Lung (tissue), 11 donors: ENCODE measurements at regions not wholly inside any gene's neighbourhood (a gene's known extent, or its start where the extent isn't known, plus 50 kb on each side); places are given as distances from the start of the nearest gene placed in this dataset.

Source experiments
- ATAC-seq: fragments of 200-7000 bp; cut with Tn5 transposase; one replicate; pipeline ENCODE4 v1.9.1; 2020; ENCODE audit warnings: moderate number of reproducible peaks; ENCODE audit not compliant: insufficient read depth, low FRiP score
- DNase-seq, 3 donors: peaks; one replicate each; pipeline ENCODE4 v3.0.0-alpha.2; 2013 to 2017
- H3K27ac ChIP-seq, 2 donors: one replicate each; pipeline ENCODE4 v1.5.1; 2013; ENCODE audit warnings: mild to moderate bottlenecking in 2 of 2, moderate library complexity in 2 of 2, control low read depth in 1 of 2, inconsistent platforms in 1 of 2, low read depth in 1 of 2, low read length in 1 of 2
- H3K27me3 ChIP-seq, 3 donors: one replicate each; pipeline ENCODE4 v1.5.1; 2013; ENCODE audit warnings: low read length in 2 of 3; ENCODE audit not compliant: control insufficient read depth in 3 of 3, insufficient read depth in 3 of 3
- H3K36me3 ChIP-seq, 4 donors: one replicate each; pipeline ENCODE4 v1.5.1; 2013; ENCODE audit warnings: low read length in 4 of 4, mild to moderate bottlenecking in 1 of 4, moderate library complexity in 1 of 4; ENCODE audit not compliant: control insufficient read depth in 4 of 4, insufficient read depth in 4 of 4
- H3K4me1 ChIP-seq, 5 donors: one replicate each; pipeline ENCODE4 v1.5.1; 2013; ENCODE audit warnings: low read length in 5 of 5, mild to moderate bottlenecking in 2 of 5, moderate library complexity in 1 of 5; ENCODE audit not compliant: control insufficient read depth in 5 of 5, insufficient read depth in 5 of 5
- H3K4me3 ChIP-seq: one replicate; pipeline ENCODE4 v1.5.1; 2013; ENCODE audit warnings: mild to moderate bottlenecking, control low read depth, moderate library complexity
- H3K9ac ChIP-seq, 2 donors: one replicate each; pipeline ENCODE4 v1.5.1; 2013; ENCODE audit warnings: low read length in 2 of 2, control low read depth in 1 of 2; ENCODE audit not compliant: insufficient read depth in 1 of 2
- H3K9me3 ChIP-seq, 4 donors: one replicate each; pipeline ENCODE4 v1.5.1; 2013; ENCODE audit warnings: low read length in 3 of 4, mild to moderate bottlenecking in 1 of 4, moderate library complexity in 1 of 4; ENCODE audit not compliant: control insufficient read depth in 4 of 4, insufficient read depth in 3 of 4
- WGBS, 2 donors: extraction: QIAGEN DNeasy Blood & Tissue Kit; methylation state at CpG; one replicate each; pipeline ENCODE4 v1.1.7; 2013; 5-methylcytosine and 5-hydroxymethylcytosine counted together
- TF ChIP-seq, protein P1 (sequence below): IDR thresholded peaks from 2 replicates; pipeline ENCODE4 v1.5.1; 2012; ENCODE audit warnings: mild to moderate bottlenecking; ENCODE audit errors: control extremely low read depth, extremely low read depth
- donor health status: control.
- donor health status: control.
- donor health status: Bipolar disorder and iron deficiency.
- donor health status: healthy.
- donor health status: DM: yes; HTN: yes; CAD: no.

- Histone ChIP-seq H3K4me1 (no peaks in the 10 kb centered on the region), H3K36me3 (no peaks in the 10 kb centered on the region), H3K27ac (no peak overlapping the region), H3K27me3 (no peaks in the 10 kb centered on the region), H3K4me3 (no peak overlapping the region), H3K9me3 (no peaks in the 10 kb centered on the region), H3K9ac (no peak overlapping the region)
- TF ChIP-seq, protein P1, sequence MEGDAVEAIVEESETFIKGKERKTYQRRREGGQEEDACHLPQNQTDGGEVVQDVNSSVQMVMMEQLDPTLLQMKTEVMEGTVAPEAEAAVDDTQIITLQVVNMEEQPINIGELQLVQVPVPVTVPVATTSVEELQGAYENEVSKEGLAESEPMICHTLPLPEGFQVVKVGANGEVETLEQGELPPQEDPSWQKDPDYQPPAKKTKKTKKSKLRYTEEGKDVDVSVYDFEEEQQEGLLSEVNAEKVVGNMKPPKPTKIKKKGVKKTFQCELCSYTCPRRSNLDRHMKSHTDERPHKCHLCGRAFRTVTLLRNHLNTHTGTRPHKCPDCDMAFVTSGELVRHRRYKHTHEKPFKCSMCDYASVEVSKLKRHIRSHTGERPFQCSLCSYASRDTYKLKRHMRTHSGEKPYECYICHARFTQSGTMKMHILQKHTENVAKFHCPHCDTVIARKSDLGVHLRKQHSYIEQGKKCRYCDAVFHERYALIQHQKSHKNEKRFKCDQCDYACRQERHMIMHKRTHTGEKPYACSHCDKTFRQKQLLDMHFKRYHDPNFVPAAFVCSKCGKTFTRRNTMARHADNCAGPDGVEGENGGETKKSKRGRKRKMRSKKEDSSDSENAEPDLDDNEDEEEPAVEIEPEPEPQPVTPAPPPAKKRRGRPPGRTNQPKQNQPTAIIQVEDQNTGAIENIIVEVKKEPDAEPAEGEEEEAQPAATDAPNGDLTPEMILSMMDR: no peak
- ATAC-seq: no peak
- 89 to 94% methylated on average over 3 of the region's 3 CpGs for WGBS, 2 donors
- no peak for DNase-seq
These were observed 435.3 kb upstream of the FRG1 start for GRCh38 chr4:189505380-189505779.

GRCh38 chr4:189506080-189506479, 434.6 kb upstream of the FRG1 start:
- Histone ChIP-seq H3K9me3 (no peaks in the 10 kb centered on the region), H3K27ac (no peak overlapping the region), H3K27me3 (no peaks in the 10 kb centered on the region), H3K9ac (no peak overlapping the region), H3K4me1 (no peaks in the 10 kb centered on the region), H3K4me3 (no peak overlapping the region), H3K36me3 (no peaks in the 10 kb centered on the region)
- TF ChIP-seq, protein P1: no peak
- DNase-seq (no peak), ATAC-seq (no peak)
- 76 to 86% methylated on average over 10 of the region's 10 CpGs for WGBS, 2 donors

DNA sequence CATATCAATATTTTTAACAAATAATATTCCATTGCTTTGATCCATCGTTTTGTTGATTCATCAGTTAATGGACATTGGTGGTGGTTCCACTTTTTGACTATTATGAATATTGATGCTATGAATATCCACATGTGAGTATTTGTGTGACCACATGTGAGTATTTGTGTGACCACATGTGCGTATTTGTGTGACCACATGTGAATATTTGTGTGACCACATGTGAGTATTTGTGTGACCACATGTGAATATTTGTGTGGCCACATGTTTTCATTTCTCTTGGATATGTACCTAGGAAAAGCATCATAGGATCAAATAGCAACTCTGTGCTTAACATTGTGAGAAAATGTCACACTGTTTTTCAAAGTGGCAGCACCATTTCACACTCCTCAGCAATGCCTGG, 433.6 kb upstream of the FRG1 start:
- whole genome bisulfite sequencing, 2 donors: 90 to 93% methylated on average over 2 of the region's 2 CpGs
- H3K9me3 ChIP-seq: peaks cover 0 to 3% (median 0%) of the 10 kb centered on the region in 4 donors
- ATAC-seq (no peak), DNase-seq (no peak)
- no peak overlapping the region for H3K9ac ChIP-seq
- no peaks in the 10 kb centered on the region for H3K36me3 ChIP-seq
- TF ChIP-seq, protein P1: no peak
- H3K27ac ChIP-seq: no peak overlapping the region
- no peak overlapping the region for H3K4me3 ChIP-seq
- no peaks in the 10 kb centered on the region for H3K27me3 ChIP-seq
- H3K4me1 ChIP-seq: no peaks in the 10 kb centered on the region

- no peak overlapping the region for H3K9ac ChIP-seq
- H3K4me1 ChIP-seq: no peaks in the 10 kb centered on the region
- H3K9me3 ChIP-seq: peaks cover 0 to 3% (median 0%) of the 10 kb centered on the region in 4 donors
- no peak overlapping the region for H3K4me3 ChIP-seq
- 80 to 81% methylated on average over 1 of the region's 1 CpG for WGBS, 2 donors
- H3K36me3 ChIP-seq: no peaks in the 10 kb centered on the region
- TF ChIP-seq, protein P1: no peak
- ATAC-seq (no peak), DNase-seq (no peak)
- H3K27me3 ChIP-seq: no peaks in the 10 kb centered on the region
- no peak overlapping the region for H3K27ac ChIP-seq
These were observed 430.1 kb upstream of the FRG1 start for GRCh38 chr4:189510601-189511000.
